Stomach (tissue), 8 donors: ENCODE measurements at regions not wholly inside any gene's neighbourhood (a gene's known extent, or its start where the extent isn't known, plus 50 kb on each side); places are given as distances from the start of the nearest gene placed in this dataset.

ENCODE experiments used
- DNase-seq, 2 donors: peaks; one replicate each; pipeline versions ENCODE4 v3.0.0 to v3.0.0-alpha.2; 2013 to 2019
- H3K27ac ChIP-seq, 5 donors: fragments of 200-600 bp in 4 of 5; sonication (generic) in 4 of 5; one replicate each; pipeline ENCODE4 v1.5.1; 2013 to 2019; ENCODE audit warnings: mild to moderate bottlenecking in 1 of 5, moderate library complexity in 1 of 5
- H3K27me3 ChIP-seq, 3 donors: fragments of 200-600 bp; sonication (generic); one replicate each; pipeline ENCODE4 v1.5.1; 2017 to 2019; ENCODE audit warnings: mixed run types in 1 of 3
- H3K36me3 ChIP-seq, 4 donors: fragments of 200-600 bp; sonication (generic); 1 replicate in 3 of 4; 2 replicates in 1 of 4; pipeline ENCODE4 v1.5.1; 2016 to 2019
- H3K4me1 ChIP-seq, 4 donors: fragments of 200-600 bp; sonication (generic); one replicate each; pipeline ENCODE4 v1.5.1; 2016 to 2019
- H3K4me3 ChIP-seq, 4 donors: fragments of 200-600 bp; sonication (generic) in 3 of 4; one replicate each; pipeline ENCODE4 v1.5.1; 2016 to 2019; ENCODE audit warnings: mild to moderate bottlenecking in 1 of 4
- H3K9me3 ChIP-seq, 4 donors: fragments of 200-600 bp; sonication (generic); one replicate each; pipeline ENCODE4 v1.5.1; 2016 to 2019
- CTCF ChIP-seq, 7 experiments: fragments of 450-650 bp in 4 of 7; fragments of 200-600 bp in 3 of 7; sonication (generic) in 3 of 7; IDR thresholded peaks; one replicate each; pipeline ENCODE4 v1.5.1; 2016 to 2019; ENCODE audit warnings: antibody characterized with exemption in 7 of 7, control low read depth in 2 of 7, mild to moderate bottlenecking in 1 of 7
- EP300 ChIP-seq: sonication (generic); formaldehyde crosslinking; IDR thresholded peaks from one replicate; pipeline ENCODE4 v1.6.1; 2017; ENCODE audit warnings: antibody characterized with exemption
- POLR2A ChIP-seq, 4 donors: fragments of 450-650 bp; IDR thresholded peaks; one replicate each; pipeline ENCODE4 v1.6.1; 2016; ENCODE audit warnings: antibody characterized with exemption in 4 of 4, control low read depth in 2 of 4, mild to moderate bottlenecking in 1 of 4, moderate library complexity in 1 of 4
- POLR2AphosphoS5 ChIP-seq, 3 donors: sonication (generic); formaldehyde crosslinking; IDR thresholded peaks; one replicate each; pipeline ENCODE4 v1.6.1; 2016; ENCODE audit warnings: antibody characterized with exemption in 3 of 3
- WGBS, 5 donors: extraction: QIAGEN DNeasy Blood & Tissue Kit in 3 of 5; methylation state at CpG; one replicate each; pipeline versions ENCODE4 v1.1.5 to v1.1.7; 2013 to 2018; 5-methylcytosine and 5-hydroxymethylcytosine counted together
- intact Hi-C: fragments of 100-400 bp; cut with DNase I; formaldehyde crosslinking; loops from one replicate; pipeline ENCODE4 v1.15.1; 2023; ENCODE audit warnings: low total_unique reads
- donor health status: healthy with polysubstance abuse.
- donor health status: Bipolar disorder and iron deficiency.
- donor health status: healthy.

GRCh38 chr2:215653344-215654030 lies 217.6 kb upstream of the FN1 start:
- H3K27me3 ChIP-seq: no peaks in the 10 kb centered on the region
- no peaks in the 10 kb centered on the region for H3K36me3 ChIP-seq
- H3K9me3 ChIP-seq: no peaks in the 10 kb centered on the region
- peaks cover 0 to 26% (median 10%) of the 10 kb centered on the region in 4 donors for H3K4me1 ChIP-seq
- H3K27ac ChIP-seq: peak overlapping the region in 1 of 5 donors; percentile 36
- intact Hi-C loops: no loop called here
- no peak overlapping the region for H3K4me3 ChIP-seq
- 34 to 67% (median 51%) methylated on average over 4 of the region's 4 CpGs for WGBS, 5 donors
- TF ChIP-seq POLR2A (IDR thresholded peaks at IDR 0.05) (no peak), CTCF (IDR thresholded peaks at IDR 0.05) (no peak), POLR2AphosphoS5 (IDR thresholded peaks at IDR 0.05) (no peak)
- no peak for DNase-seq

DNA sequence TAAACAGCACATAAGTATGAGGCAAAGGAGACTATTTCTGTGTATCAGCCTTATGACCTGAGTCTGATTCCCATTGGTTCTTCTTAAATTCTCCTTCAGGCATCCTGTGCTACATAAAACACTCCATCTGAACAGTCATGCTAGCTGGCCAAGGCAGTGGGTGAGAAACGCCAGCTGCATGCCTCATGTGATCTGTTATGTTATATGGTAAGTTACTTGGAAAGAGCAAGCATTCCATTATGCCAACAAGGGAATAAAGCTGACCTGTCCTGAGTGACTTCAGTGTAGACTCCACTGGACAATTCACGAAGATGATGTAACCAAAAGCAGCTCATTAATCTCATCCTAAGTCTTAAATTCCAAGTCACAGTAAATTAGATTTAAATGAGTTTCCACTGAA lies 216.5 kb upstream of the FN1 start:
- Histone ChIP-seq H3K9me3 (no peaks in the 10 kb centered on the region), H3K27me3 (no peaks in the 10 kb centered on the region), H3K4me1 (peaks cover 0 to 26% (median 10%) of the 10 kb centered on the region in 4 donors), H3K36me3 (no peaks in the 10 kb centered on the region), H3K4me3 (no peak overlapping the region), H3K27ac (no peak overlapping the region)
- peak in 1 of 2 donors; percentile 32 for DNase-seq
- 75 to 89% (median 78%) methylated on average over 2 of the region's 2 CpGs for WGBS, 5 donors
- TF ChIP-seq POLR2AphosphoS5 (IDR thresholded peaks at IDR 0.05): peak in 2 of 3 donors; percentile 22 to 59
- TF ChIP-seq CTCF (IDR thresholded peaks at IDR 0.05): no peak
- intact Hi-C loops: no loop called here

DNA sequence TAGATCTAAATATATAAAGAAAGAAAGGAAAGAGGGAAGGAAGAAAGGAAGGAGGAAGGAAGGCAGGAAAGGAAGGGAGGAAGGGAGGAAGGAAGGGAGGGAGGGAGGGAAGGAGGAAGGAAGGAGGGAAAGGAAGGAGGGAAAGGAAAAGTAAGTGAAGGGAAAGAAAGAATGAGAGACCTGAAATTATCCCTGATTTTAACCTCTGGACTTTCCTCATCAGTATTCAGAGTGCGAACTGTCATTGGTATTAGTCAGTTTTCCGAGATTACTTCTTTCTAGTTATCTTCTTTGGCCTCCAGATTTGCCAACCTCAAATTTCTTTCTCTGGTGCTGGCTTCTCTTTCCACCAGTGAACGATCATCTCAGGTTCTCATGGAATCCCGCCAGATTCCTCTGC lies 215.5 kb upstream of the FN1 start:
- peaks cover 0 to 26% (median 10%) of the 10 kb centered on the region in 4 donors for H3K4me1 ChIP-seq
- 90 to 98% (median 94%) methylated on average over 4 of the region's 4 CpGs for WGBS, 5 donors
- H3K9me3 ChIP-seq: no peaks in the 10 kb centered on the region
- DNase-seq: no peak
- H3K4me3 ChIP-seq: no peak overlapping the region
- H3K36me3 ChIP-seq: no peaks in the 10 kb centered on the region
- intact Hi-C loops: no loop called here
- no peaks in the 10 kb centered on the region for H3K27me3 ChIP-seq
- TF ChIP-seq CTCF (IDR thresholded peaks at IDR 0.05) (no peak), EP300 (no peak), POLR2A (IDR thresholded peaks at IDR 0.05) (no peak), POLR2AphosphoS5 (IDR thresholded peaks at IDR 0.05) (no peak)
- no peak overlapping the region for H3K27ac ChIP-seq

- no peaks in the 10 kb centered on the region for H3K4me1 ChIP-seq
- H3K4me3 ChIP-seq: no peak overlapping the region
- no peaks in the 10 kb centered on the region for H3K36me3 ChIP-seq
- TF ChIP-seq POLR2AphosphoS5 (IDR thresholded peaks at IDR 0.05) (no peak), EP300 (no peak), CTCF (IDR thresholded peaks at IDR 0.05) (no peak), POLR2A (IDR thresholded peaks at IDR 0.05) (no peak)
- no peaks in the 10 kb centered on the region for H3K9me3 ChIP-seq
- H3K27ac ChIP-seq: no peak overlapping the region
- DNase-seq: no peak
- intact Hi-C loops: no loop called here
- WGBS, 5 donors: 72 to 86% (median 82%) methylated on average over 7 of the region's 7 CpGs
- H3K27me3 ChIP-seq: no peaks in the 10 kb centered on the region
Observed at GRCh38 chr2:215644233-215644897, 208.5 kb upstream of the FN1 start.
